Activated CD4-positive, alpha-beta T cell treated with anti-CD3 and anti-CD28 coated beads, Interleukin-2, amount 10 ng/mL, durations not matched to agents 24 days and 14 days (primary cell): ENCODE measurements at regions not wholly inside any gene's neighbourhood (a gene's known extent, or its start where the extent isn't known, plus 50 kb on each side); places are given as distances from the start of the nearest gene placed in this dataset.
"Not testable (repeated sequence)": the region's sequence is repeated elsewhere in the genome, so short reads cannot be mapped to it uniquely, and the experiment has no call there.

Experiments
- DNase-seq: peaks from one replicate; pipeline ENCODE4 v3.0.0; 2022
- H3K27ac Mint-ChIP-seq: one replicate; pipeline ENCODE4 v1.8.0; 2022; ENCODE audit warnings: mild to moderate bottlenecking, mixed read lengths
- H3K27me3 Mint-ChIP-seq: one replicate; pipeline ENCODE4 v1.8.0; 2022; ENCODE audit warnings: mixed read lengths
- H3K36me3 Mint-ChIP-seq: one replicate; pipeline ENCODE4 v1.8.0; 2022; ENCODE audit warnings: low read depth, mild to moderate bottlenecking, mixed read lengths
- H3K4me1 Mint-ChIP-seq: one replicate; pipeline ENCODE4 v1.8.0; 2021; ENCODE audit warnings: mixed read lengths
- H3K4me3 Mint-ChIP-seq: one replicate; pipeline ENCODE4 v1.8.0; 2022; ENCODE audit warnings: mild to moderate bottlenecking, moderate library complexity, mixed read lengths
- H3K9me3 Mint-ChIP-seq: one replicate; pipeline ENCODE4 v1.8.0; 2021; ENCODE audit warnings: mixed read lengths
- intact Hi-C: fragments of 100-400 bp; cut with micrococcal nuclease; formaldehyde crosslinking; loops from one replicate; pipeline ENCODE4 v1.15.1; 2023

DNA sequence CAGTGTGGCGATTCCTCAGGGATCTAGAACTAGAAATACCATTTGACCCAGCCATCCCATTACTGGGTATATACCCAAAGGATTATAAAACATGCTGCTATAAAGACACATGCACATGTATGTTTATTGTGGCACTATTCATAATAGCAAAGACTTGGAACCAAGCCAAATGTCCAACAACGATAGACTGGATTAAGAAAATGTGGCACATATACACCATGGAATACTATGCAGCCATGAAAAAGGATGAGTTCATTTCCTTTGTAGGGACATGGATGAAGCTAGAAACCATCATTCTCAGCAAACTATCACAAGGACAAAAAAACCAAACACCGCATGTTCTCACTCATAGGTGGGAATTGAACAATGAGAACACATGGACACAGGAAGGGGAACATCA, 335.8 kb upstream of the PCDH18 start:
- H3K9me3 Mint-ChIP-seq, H3K36me3 Mint-ChIP-seq, H3K4me1 Mint-ChIP-seq, DNase-seq, H3K27me3 Mint-ChIP-seq, H3K27ac Mint-ChIP-seq, H3K4me3 Mint-ChIP-seq: not testable (repeated sequence)
- intact Hi-C loops, result loop anchor here (10.0 kb wide), 1 partner anchor 743 kb away; no protein-coding TSS in a partner anchor

DNA sequence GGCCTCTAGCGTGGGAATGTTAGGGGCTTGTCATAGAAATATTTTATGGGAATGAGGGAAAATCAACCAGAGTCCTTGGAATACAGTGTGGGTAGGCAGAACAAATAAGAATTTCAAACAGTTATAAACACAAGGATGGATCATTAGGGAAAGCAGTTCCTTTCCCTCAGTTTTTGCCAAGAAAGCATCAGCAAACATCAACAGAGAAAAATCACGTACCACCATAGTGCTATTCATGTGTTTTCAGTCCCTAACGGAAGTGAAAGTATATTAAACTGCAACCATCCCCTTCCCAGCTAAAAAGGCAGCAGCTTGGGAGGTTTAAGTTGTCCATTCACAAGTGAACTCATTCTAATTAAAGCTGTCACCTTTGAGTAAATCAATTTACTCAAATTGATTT, 334.4 kb upstream of the PCDH18 start:
- Mint-ChIP-seq H3K4me1 (no peaks in the 10 kb centered on the region), H3K4me3 (no peak overlapping the region), H3K36me3 (no peaks in the 10 kb centered on the region), H3K27me3 (no peaks in the 10 kb centered on the region), H3K9me3 (no peaks in the 10 kb centered on the region), H3K27ac (no peak overlapping the region)
- intact Hi-C loops, result loop anchor here (10.0 kb wide), 1 partner anchor 742 kb away; no protein-coding TSS in a partner anchor
- no peak for DNase-seq

DNA sequence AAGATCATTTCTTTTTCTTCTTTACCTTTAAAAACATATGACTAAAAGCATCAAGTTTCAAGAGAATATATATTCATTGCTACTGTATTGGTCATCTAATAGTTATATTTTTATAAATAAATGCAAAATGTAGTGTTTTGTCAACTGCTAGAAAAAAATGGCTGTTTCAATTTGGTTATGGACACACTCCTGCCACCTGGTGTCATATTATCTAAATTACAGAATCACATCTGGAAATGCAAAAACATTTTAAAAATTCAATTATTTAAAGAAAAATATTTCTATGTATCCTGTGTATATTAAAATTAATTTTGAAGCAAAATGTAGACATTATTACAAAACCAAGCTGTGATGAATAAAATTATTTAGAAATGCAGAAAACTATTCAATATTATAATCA, 329.4 kb upstream of the PCDH18 start:
- intact Hi-C loops, result loop anchor here (10.0 kb wide), 1 partner anchor 737 kb away; no protein-coding TSS in a partner anchor
- Mint-ChIP-seq H3K27ac (no peak overlapping the region), H3K27me3 (no peaks in the 10 kb centered on the region)

DNA sequence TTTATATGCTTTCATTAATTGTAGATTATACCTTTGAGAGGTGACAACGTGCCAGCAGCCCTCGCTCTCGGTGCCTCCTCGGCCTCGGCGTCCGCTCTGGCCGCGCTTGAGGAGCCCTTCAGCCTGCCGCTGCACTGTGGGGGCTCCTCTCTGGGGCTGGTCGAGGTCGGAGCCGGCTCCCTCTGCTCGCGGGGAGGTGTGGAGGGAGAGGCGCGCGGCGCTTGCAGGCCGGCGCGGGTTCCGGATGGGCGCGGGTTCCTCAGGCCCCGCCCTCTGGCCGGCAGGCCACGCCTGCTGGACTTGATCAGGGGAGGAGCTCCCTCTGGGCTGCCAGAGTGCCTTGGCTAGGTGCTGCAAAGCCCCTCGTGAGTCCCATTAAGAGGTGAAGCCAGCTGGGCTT, 321.1 kb upstream of the PCDH18 start:
- Mint-ChIP-seq H3K36me3 (no peaks in the 10 kb centered on the region), H3K4me1 (no peaks in the 10 kb centered on the region), H3K4me3 (no peak overlapping the region), H3K27me3 (no peaks in the 10 kb centered on the region), H3K27ac (no peak overlapping the region), H3K9me3 (peaks cover 3% of the 10 kb centered on the region)
- DNase-seq, result no peak
- intact Hi-C loops, result no loop called here

More for the DNA sequence above, 329.4 kb upstream of the PCDH18 start:
- H3K4me1 Mint-ChIP-seq, result no peaks in the 10 kb centered on the region
- no peaks in the 10 kb centered on the region for H3K9me3 Mint-ChIP-seq
- no peak overlapping the region for H3K4me3 Mint-ChIP-seq
- no peak for DNase-seq
- no peaks in the 10 kb centered on the region for H3K36me3 Mint-ChIP-seq

DNA sequence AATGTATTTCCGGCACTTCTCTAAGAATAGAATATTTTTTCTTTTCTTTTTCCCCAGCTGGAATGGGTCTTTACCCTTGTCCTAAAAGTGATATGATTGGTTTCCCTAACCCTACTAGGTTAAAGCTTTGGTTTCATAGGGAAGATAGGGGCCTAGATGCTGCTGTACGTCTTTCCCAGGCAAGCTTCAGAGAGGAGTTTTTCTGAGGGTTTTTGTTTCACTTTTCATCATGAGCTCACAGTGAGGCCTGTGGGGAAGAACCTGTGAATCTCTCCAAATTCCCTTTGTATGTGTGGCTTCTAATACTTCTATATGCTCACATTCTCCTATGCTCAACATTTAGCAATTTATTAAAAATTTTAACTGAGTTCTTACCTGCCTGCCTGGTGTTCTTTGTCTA, 320.0 kb upstream of the PCDH18 start:
- no peak for DNase-seq
- Mint-ChIP-seq H3K27ac (no peak overlapping the region), H3K9me3 (peaks cover 5% of the 10 kb centered on the region), H3K4me3 (no peak overlapping the region), H3K4me1 (no peaks in the 10 kb centered on the region), H3K27me3 (no peaks in the 10 kb centered on the region), H3K36me3 (no peaks in the 10 kb centered on the region)
- intact Hi-C loops, result no loop called here

DNA sequence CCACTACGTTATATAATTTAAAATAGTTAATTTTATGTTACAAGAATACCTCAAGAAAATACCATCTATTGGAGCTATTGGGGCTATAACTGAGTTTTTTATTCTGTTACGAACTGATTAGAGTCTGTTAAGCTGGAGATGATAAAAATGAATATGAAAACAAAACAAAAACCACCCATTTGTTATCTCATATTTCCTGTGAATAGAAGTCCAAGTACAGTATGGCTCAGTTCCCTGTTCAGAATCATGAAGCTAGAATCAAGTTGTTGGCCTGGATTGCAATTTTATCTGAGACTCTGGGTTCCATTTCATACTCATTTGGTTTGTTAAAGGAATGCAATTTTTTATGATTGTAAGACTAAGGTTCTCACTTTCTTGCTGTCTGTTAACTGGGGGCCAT, 319.1 kb upstream of the PCDH18 start:
- DNase-seq, result no peak
- Mint-ChIP-seq H3K4me3 (no peak overlapping the region), H3K27ac (no peak overlapping the region), H3K9me3 (peaks cover 7% of the 10 kb centered on the region), H3K27me3 (no peaks in the 10 kb centered on the region), H3K4me1 (no peaks in the 10 kb centered on the region), H3K36me3 (no peaks in the 10 kb centered on the region)
- intact Hi-C loops, result no loop called here

DNA sequence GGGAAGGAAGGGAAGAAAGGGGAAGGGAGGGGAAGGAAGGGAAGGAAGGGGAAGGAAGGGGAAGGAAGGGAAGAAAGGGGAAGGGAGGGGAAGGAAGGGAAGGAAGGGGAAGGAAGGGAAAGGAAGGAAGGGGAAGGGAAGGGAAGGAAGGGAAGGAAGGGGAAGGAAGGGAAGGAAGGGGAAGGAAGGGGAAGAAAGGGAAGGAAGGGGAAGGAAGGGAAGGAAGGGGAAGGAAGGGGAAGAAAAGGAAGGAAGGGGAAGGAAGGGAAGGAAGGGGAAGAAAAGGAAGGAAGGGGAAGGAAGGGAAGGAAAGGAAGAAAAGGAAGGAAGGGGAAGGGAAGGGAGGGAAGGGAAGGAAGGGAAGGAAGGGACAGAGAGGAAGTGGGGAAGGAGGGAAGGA, 295.7 kb upstream of the PCDH18 start:
- DNase-seq, H3K4me1 Mint-ChIP-seq, H3K27me3 Mint-ChIP-seq, H3K27ac Mint-ChIP-seq, intact Hi-C loops, H3K9me3 Mint-ChIP-seq, H3K4me3 Mint-ChIP-seq, H3K36me3 Mint-ChIP-seq: not testable (repeated sequence)

DNA sequence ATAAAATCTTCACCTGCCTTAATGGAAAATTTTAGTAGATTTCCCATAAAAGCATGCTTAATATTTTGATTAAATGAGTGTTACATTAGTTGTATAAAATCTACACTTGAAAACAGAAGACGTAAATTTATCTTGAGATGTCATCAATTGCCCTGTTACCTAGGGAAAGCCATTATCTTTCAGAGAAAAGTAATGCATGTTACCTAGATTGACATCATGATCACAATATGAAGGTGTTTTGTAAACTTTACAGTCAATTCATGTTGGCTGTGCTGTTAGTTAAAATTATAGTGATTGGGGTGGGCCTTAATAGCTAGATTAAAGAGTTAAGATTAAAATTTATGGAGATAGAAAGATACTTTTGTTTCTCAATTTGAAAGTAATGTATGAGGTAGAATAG, 293.2 kb upstream of the PCDH18 start:
- Mint-ChIP-seq H3K27ac (no peak overlapping the region), H3K9me3 (no peaks in the 10 kb centered on the region), H3K4me1 (no peaks in the 10 kb centered on the region), H3K36me3 (no peaks in the 10 kb centered on the region), H3K4me3 (no peak overlapping the region), H3K27me3 (no peaks in the 10 kb centered on the region)
- intact Hi-C loops, result no loop called here
- DNase-seq, result no peak

DNA sequence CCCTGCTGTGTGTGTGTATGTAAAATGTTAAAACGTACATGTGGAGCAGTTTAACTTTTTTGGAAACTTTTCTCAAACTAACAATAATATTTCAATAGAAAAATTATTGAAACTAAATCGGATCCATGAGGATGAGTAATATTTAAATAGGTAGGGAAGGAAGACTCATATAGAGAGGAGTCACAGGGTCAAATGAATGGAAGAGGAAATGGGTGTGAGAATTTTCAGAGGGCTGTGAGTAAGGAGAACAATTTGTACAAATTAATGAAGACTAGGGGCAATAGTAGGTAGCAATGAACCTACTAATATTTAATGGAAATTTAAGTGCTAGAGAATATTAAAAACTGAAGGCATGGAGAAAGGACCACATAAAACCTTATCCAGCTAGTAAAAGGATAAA, 290.7 kb upstream of the PCDH18 start:
- no peak for DNase-seq
- Mint-ChIP-seq H3K4me1 (no peaks in the 10 kb centered on the region), H3K9me3 (no peaks in the 10 kb centered on the region), H3K36me3 (no peaks in the 10 kb centered on the region), H3K27ac (no peak overlapping the region), H3K27me3 (no peaks in the 10 kb centered on the region), H3K4me3 (no peak overlapping the region)
- intact Hi-C loops, result no loop called here

DNA sequence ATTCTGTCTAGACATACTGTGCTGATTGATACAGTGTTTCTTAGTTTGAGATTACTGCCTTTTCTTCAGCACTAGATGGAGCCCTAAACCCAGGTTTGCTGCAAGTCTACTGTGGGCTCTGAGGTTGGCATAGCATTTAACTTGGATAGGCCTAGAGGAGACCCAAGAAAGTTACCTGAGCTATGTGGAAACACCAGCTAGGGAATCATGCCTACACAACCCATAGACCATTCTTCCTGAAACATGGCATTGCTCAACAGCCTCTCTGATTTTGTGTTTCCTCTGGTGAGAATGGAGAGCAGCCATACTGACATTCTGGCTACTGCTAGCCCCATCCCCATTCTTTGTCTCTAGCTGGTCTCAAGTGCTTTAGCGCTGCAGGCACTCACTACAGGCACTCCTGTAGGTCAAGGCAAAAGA, 287.7 kb upstream of the PCDH18 start:
- H3K4me1 Mint-ChIP-seq, result no peaks in the 10 kb centered on the region
- H3K9me3 Mint-ChIP-seq, result no peaks in the 10 kb centered on the region
- H3K4me3 Mint-ChIP-seq, result no peak overlapping the region
- H3K36me3 Mint-ChIP-seq, result no peaks in the 10 kb centered on the region
- DNase-seq, result no peak
- intact Hi-C loops, result no loop called here
- H3K27me3 Mint-ChIP-seq, result no peaks in the 10 kb centered on the region
- H3K27ac Mint-ChIP-seq, result no peak overlapping the region

DNA sequence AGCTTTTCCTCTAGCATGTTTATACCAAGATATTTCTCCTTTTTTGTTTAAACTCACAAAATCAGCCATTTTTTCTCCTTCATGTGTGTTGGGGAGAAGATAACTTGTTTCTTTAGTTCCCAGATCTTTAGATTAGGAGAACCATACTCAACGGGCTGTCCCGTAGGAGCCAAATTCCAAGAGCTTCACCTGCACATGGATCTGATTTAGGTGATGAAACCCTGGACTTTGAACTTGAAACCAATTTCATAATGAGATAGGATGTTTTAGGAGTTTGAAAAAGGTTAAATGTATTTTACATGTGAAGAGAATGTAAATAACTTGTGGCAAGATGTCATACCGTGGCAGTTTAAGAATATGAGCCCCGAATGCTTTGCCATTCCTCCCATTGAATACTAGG, 280.0 kb upstream of the PCDH18 start:
- Mint-ChIP-seq H3K4me1 (no peaks in the 10 kb centered on the region), H3K27ac (no peak overlapping the region), H3K4me3 (no peak overlapping the region), H3K27me3 (no peaks in the 10 kb centered on the region), H3K9me3 (no peaks in the 10 kb centered on the region), H3K36me3 (no peaks in the 10 kb centered on the region)
- no peak for DNase-seq
- intact Hi-C loops, result no loop called here

DNA sequence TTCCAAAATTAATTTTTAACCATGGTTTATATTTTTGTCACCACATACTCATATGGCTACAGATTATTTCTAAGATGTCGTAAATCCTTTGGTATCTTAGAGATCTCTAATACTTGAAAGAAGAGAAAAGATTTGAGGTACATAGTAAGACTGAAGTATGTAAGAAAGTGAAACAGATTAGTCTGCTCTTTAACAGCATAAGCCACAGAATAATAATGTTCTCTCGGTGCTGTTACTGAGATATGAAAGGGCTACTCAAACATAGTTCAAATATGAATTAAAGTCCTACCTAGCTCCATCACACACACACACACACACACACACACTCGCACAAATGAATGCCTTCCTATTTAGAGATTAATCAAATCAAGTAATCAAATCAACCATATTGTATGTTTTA, 274.1 kb upstream of the PCDH18 start:
- no peak overlapping the region for H3K27ac Mint-ChIP-seq
- no peaks in the 10 kb centered on the region for H3K27me3 Mint-ChIP-seq
- intact Hi-C loops, result no loop called here
- no peak for DNase-seq
- H3K36me3 Mint-ChIP-seq, result no peaks in the 10 kb centered on the region
- no peaks in the 10 kb centered on the region for H3K9me3 Mint-ChIP-seq
- H3K4me3 Mint-ChIP-seq, result no peak overlapping the region
- H3K4me1 Mint-ChIP-seq, result no peaks in the 10 kb centered on the region

DNA sequence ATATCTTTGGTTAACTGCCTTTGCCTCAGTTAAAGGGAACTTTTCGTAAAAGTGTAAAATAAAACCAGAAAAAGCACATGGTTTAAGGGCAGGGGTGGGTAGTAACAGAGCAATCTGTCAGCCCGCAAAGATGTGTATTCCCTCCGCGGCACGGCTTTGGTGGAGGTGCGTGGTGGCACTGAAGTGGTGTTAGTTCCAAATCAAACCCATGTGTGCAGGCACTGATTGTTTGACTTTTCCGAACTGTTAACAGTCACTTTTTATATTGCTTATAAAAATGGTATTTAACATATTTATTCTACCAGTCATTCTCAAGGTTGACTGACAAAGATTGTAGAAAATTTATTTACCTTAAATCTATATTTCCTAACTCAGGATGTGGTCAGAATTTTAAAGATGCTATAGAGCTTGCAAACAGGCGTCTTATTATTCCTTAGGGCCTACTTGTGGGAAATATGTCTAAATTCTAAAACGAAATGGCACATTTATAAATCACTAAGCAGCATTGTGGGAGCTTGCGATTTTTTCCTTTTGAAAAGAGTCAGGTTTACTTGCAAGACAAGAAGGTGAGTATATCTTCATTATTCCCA, 272.7 kb upstream of the PCDH18 start:
- H3K4me1 Mint-ChIP-seq, result no peaks in the 10 kb centered on the region
- H3K9me3 Mint-ChIP-seq, result no peaks in the 10 kb centered on the region
- no peaks in the 10 kb centered on the region for H3K27me3 Mint-ChIP-seq
- no peak for DNase-seq
- intact Hi-C loops, result no loop called here
- no peak overlapping the region for H3K27ac Mint-ChIP-seq
- H3K4me3 Mint-ChIP-seq, result no peak overlapping the region
- no peaks in the 10 kb centered on the region for H3K36me3 Mint-ChIP-seq

DNA sequence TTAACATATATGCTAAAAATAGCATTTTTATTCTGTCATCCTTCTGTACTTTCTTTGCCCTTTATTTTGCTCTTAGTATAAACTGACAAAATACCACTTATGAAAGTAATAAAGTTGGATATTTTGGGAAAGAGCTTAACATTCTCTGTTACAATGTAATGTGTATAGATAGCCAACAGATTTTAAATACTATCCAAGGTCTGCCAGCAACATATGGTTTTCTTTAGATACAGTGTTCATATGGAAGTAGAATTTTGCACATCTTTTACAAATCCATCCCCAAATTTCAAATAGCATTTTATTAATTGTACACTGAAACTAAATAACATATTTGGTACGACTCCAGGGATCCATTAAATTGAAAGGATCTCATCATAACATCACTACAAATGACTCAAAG, 268.6 kb upstream of the PCDH18 start:
- H3K27ac Mint-ChIP-seq, result no peak overlapping the region
- no peaks in the 10 kb centered on the region for H3K9me3 Mint-ChIP-seq
- no peak for DNase-seq
- H3K36me3 Mint-ChIP-seq, result no peaks in the 10 kb centered on the region
- H3K4me3 Mint-ChIP-seq, result no peak overlapping the region
- no peaks in the 10 kb centered on the region for H3K4me1 Mint-ChIP-seq
- no peaks in the 10 kb centered on the region for H3K27me3 Mint-ChIP-seq
- intact Hi-C loops, result no loop called here

DNA sequence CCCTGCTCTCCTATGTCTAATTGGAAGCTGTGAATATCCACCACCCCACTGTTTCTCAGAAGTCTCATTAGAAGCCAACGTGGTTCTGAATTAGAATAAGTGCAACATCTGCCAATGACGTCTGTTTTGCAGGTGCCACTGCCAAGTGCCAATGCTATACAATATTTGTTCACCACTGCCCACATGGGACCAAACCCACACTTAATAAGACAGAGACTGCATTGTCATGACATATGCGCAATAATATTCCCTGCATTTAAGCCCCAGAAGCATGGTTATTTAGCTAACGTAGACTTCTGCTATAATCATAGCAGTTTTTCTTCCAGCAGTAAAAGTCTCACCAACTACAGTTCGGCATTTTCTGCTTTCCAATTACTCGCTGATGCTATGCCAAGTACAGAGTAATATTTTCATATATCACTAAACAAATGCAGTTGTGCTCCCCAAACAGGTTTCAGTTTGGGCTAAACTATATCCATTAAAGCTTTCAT, 262.5 kb upstream of the PCDH18 start:
- intact Hi-C loops, result no loop called here
- Mint-ChIP-seq H3K4me1 (no peaks in the 10 kb centered on the region), H3K36me3 (no peaks in the 10 kb centered on the region), H3K27ac (no peak overlapping the region), H3K4me3 (no peak overlapping the region), H3K9me3 (no peaks in the 10 kb centered on the region), H3K27me3 (no peaks in the 10 kb centered on the region)
- no peak for DNase-seq
